H1 (cell line): ENCODE measurements at regions not wholly inside any gene's neighbourhood (a gene's known extent, or its start where the extent isn't known, plus 50 kb on each side); places are given as distances from the start of the nearest gene placed in this dataset.

Source experiments
- CTCF ChIA-PET: fragments of 300-600 bp; sonication (Branson Sonifier 250); formaldehyde crosslinking; loops from one replicate; lab custom pipeline; 2021; ENCODE audit not compliant: partially characterized antibody; lab: Charles Lee
- POLR2A ChIA-PET: fragments of 300-600 bp; sonication (Branson Sonifier 250); formaldehyde crosslinking; loops from one replicate; lab custom pipeline; 2021; ENCODE audit warnings: inconsistent platforms; ENCODE audit not compliant: partially characterized antibody; lab: Charles Lee
- DNase-seq, 2 experiments: peaks; one replicate each; pipeline versions ENCODE4 v3.0.0 to v3.0.0-alpha.2; 2010 to 2022; ENCODE audit warnings: low spot score in 2 of 2, low read depth in 1 of 2, mixed read lengths in 1 of 2
- FAIRE-seq: peaks from 2 replicates; lab custom pipeline; 2011; peaks lifted over from hg19 to GRCh38; lab: Jason Lieb, UNC
- H2AFZ ChIP-seq: 2 replicates; pipeline ENCODE4 v1.8.1; 2012; ENCODE audit warnings: low read length, inconsistent platforms
- H2AK5ac ChIP-seq: 2 replicates; pipeline ENCODE4 v1.6.1; 2013; ENCODE audit warnings: low read depth, low read length
- H2BK120ac ChIP-seq: replicated peaks from 2 replicates; pipeline ENCODE3; 2013; ENCODE audit warnings: low read depth, low read length, inconsistent platforms
- H2BK12ac ChIP-seq: 2 replicates; pipeline ENCODE4 v1.6.1; 2013; ENCODE audit warnings: low read depth, low read length
- H2BK15ac ChIP-seq: 2 replicates; pipeline ENCODE4 v1.6.1; 2013; ENCODE audit warnings: low read length
- H2BK20ac ChIP-seq: 2 replicates; pipeline ENCODE4 v1.6.1; 2013; ENCODE audit warnings: low read length
- H2BK5ac ChIP-seq: 2 replicates; pipeline ENCODE4 v1.6.1; 2013; ENCODE audit warnings: low read depth, low read length
- H3K14ac ChIP-seq: 2 replicates; pipeline ENCODE4 v1.6.1; 2013; ENCODE audit warnings: inconsistent platforms; ENCODE audit not compliant: insufficient read length
- H3K18ac ChIP-seq: 2 replicates; pipeline ENCODE4 v1.6.1; 2013; ENCODE audit warnings: low read length; ENCODE audit errors: extremely low read depth
- H3K23ac ChIP-seq: 2 replicates; pipeline ENCODE4 v1.6.1; 2013; ENCODE audit warnings: inconsistent platforms; ENCODE audit not compliant: insufficient read length
- H3K23me2 ChIP-seq: 2 replicates; pipeline ENCODE4 v1.6.1; 2013; ENCODE audit warnings: low read depth, low read length
- H3K27ac ChIP-seq: 2 replicates; pipeline ENCODE4 v1.6.1; 2011; ENCODE audit warnings: low read depth, low read length, inconsistent platforms
- H3K27me3 ChIP-seq, 4 experiments: replicated peaks in 1 of 4; 1 replicate in 1 of 4; 2 replicates in 3 of 4; pipeline versions ENCODE4 v1.6.1 to v1.8.1; 2011 to 2013; ENCODE audit warnings: low read length in 3 of 4, mild to moderate bottlenecking in 3 of 4, inconsistent platforms in 2 of 4, mixed read lengths in 2 of 4, moderate library complexity in 1 of 4; ENCODE audit not compliant: control insufficient read depth in 3 of 4, insufficient read depth in 3 of 4; ENCODE audit errors: extremely low read depth in 1 of 4
- H3K36me3 ChIP-seq, 4 experiments: 2 replicates each; pipeline versions ENCODE4 v1.6.1 to v1.8.1; 2011 to 2013; ENCODE audit warnings: mild to moderate bottlenecking in 4 of 4, low read length in 3 of 4, moderate library complexity in 2 of 4, control low read depth in 1 of 4, inconsistent platforms in 1 of 4; ENCODE audit not compliant: insufficient read depth in 4 of 4, control insufficient read depth in 2 of 4
- H3K4ac ChIP-seq: replicated peaks from 2 replicates; pipeline ENCODE3; 2013; ENCODE audit warnings: low read length, low read depth, mixed read lengths, inconsistent platforms; ENCODE audit not compliant: insufficient read length
- H3K4me1 ChIP-seq, 4 experiments: replicated peaks in 1 of 4; 1 replicate in 1 of 4; 2 replicates in 3 of 4; pipeline versions ENCODE4 v1.6.1 to v1.8.1; 2011 to 2013; ENCODE audit warnings: low read length in 3 of 4, inconsistent platforms in 2 of 4, mixed read lengths in 1 of 4; ENCODE audit not compliant: insufficient read depth in 4 of 4, control insufficient read depth in 3 of 4
- H3K4me2 ChIP-seq, 2 experiments: 2 replicates each; pipeline versions ENCODE4 v1.6.1 to v1.8.1; 2011 to 2013; ENCODE audit warnings: low read depth in 2 of 2, low read length in 2 of 2, control low read depth in 1 of 2, inconsistent platforms in 1 of 2, mild to moderate bottlenecking in 1 of 2; ENCODE audit not compliant: insufficient read depth in 1 of 2
- H3K4me3 ChIP-seq, 4 experiments: fragments of 200-600, 300-600 bp in 1 of 4; sonication (generic), shearing (Covaris generic), sonication (Bioruptor Twin) in 1 of 4; 2 replicates each; pipeline versions ENCODE4 v1.5.1 to v1.8.1; 2011 to 2016; ENCODE audit warnings: low read length in 4 of 4, low read depth in 3 of 4, control low read depth in 2 of 4, inconsistent platforms in 2 of 4, mild to moderate bottlenecking in 2 of 4, mixed read lengths in 1 of 4, moderate library complexity in 1 of 4; ENCODE audit not compliant: insufficient read depth in 2 of 4; ENCODE audit errors: extremely low read depth in 1 of 4
- H3K56ac ChIP-seq: replicated peaks from 2 replicates; pipeline ENCODE3; 2013; ENCODE audit warnings: low read depth, mild to moderate bottlenecking, mixed read lengths, low read length, inconsistent platforms; ENCODE audit not compliant: insufficient read length
- H3K79me1 ChIP-seq: 2 replicates; pipeline ENCODE4 v1.6.1; 2013; ENCODE audit warnings: low read depth, low read length, control low read depth
- H3K79me2 ChIP-seq, 2 experiments: 2 replicates each; pipeline versions ENCODE4 v1.6.1 to v1.8.1; 2012 to 2013; ENCODE audit warnings: low read length in 2 of 2, mild to moderate bottlenecking in 2 of 2, inconsistent platforms in 1 of 2; ENCODE audit not compliant: insufficient read depth in 2 of 2, control insufficient read depth in 1 of 2
- H3K9ac ChIP-seq, 4 experiments: replicated peaks in 1 of 4; 1 replicate in 1 of 4; 2 replicates in 3 of 4; pipeline versions ENCODE4 v1.6.1 to v1.8.1; 2011 to 2013; ENCODE audit warnings: low read depth in 3 of 4, low read length in 3 of 4, control low read depth in 2 of 4, mild to moderate bottlenecking in 2 of 4, moderate library complexity in 2 of 4, inconsistent platforms in 1 of 4; ENCODE audit errors: extremely low read depth in 1 of 4
- H3K9me3 ChIP-seq, 2 experiments: 2 replicates each; pipeline versions ENCODE4 v1.6.1 to v1.8.1; 2012 to 2013; ENCODE audit warnings: mild to moderate bottlenecking in 2 of 2, moderate library complexity in 2 of 2, control low read depth in 1 of 2, inconsistent platforms in 1 of 2, low read depth in 1 of 2, low read length in 1 of 2, mixed read lengths in 1 of 2; ENCODE audit not compliant: insufficient read depth in 2 of 2
- H4K20me1 ChIP-seq, 2 experiments: replicated peaks in 1 of 2; 2 replicates each; pipeline versions ENCODE3 to v1.8.1; 2011 to 2013; ENCODE audit warnings: inconsistent platforms in 2 of 2, low read length in 2 of 2, mild to moderate bottlenecking in 1 of 2; ENCODE audit not compliant: insufficient read depth in 2 of 2, control insufficient read depth in 1 of 2
- H4K5ac ChIP-seq: 2 replicates; pipeline ENCODE4 v1.6.1; 2013; ENCODE audit warnings: low read length, low read depth, mixed read lengths, inconsistent platforms; ENCODE audit not compliant: insufficient read length
- H4K8ac ChIP-seq: 2 replicates; pipeline ENCODE4 v1.8.0; 2013; ENCODE audit warnings: mild to moderate bottlenecking, moderate library complexity, low read length, inconsistent platforms; ENCODE audit not compliant: insufficient read depth; ENCODE audit errors: extremely low read depth
- H4K91ac ChIP-seq: replicated peaks from 2 replicates; pipeline ENCODE3; 2013; ENCODE audit warnings: low read length, mixed read lengths, inconsistent platforms; ENCODE audit not compliant: insufficient read length
- EZH2 ChIP-seq: fragments of 200-600 bp; sonication (generic); IDR thresholded peaks from 2 replicates; pipeline ENCODE4 v1.7.1; 2012; ENCODE audit warnings: low read depth, mild to moderate bottlenecking, moderate library complexity, low read length, inconsistent platforms; ENCODE audit not compliant: severe bottlenecking
- MAFK ChIP-seq: IDR thresholded peaks from 2 replicates; pipeline ENCODE4 v1.6.1; 2012; ENCODE audit warnings: low read depth, mild to moderate bottlenecking, improper control_type of control experiment, low read length
- WGBS, 2 experiments: shearing (Covaris generic) in 1 of 2; methylation state at CpG; one replicate each; pipeline versions ENCODE4 v1.1.6 to v1.1.7; 2013 to 2015; ENCODE audit warnings: low lambda C conversion rate in 2 of 2, mixed read lengths in 2 of 2, inconsistent platforms in 1 of 2, low coverage in 1 of 2, missing lambda C conversion rate in 1 of 2; ENCODE audit not compliant: insufficient replicate concordance in 2 of 2, insufficient coverage in 1 of 2, insufficient read length in 1 of 2; ENCODE audit errors: extremely low coverage in 1 of 2, missing lambda C conversion rate in 1 of 2; 5-methylcytosine and 5-hydroxymethylcytosine counted together

DNA sequence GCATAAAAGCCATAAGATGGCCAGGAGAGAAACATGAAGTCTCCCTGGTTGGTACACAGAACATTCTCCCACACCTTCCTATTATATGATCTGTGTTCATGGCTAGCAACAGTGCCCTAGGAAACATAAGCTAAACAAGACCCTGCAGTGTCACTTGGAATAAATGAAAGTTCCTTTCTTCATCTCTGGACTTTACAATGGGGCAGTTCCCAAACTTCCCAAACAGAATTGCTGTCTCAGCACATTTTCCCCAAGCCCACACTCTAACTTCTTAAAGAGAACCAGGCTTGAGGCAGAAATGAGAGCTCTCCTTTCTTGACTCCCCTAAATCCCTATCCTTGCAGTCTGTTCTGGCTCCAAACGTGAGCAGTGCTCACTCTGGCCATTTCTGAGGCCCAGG lies 173.2 kb upstream of the CREB1 start:
- Histone ChIP-seq H3K18ac (no peak overlapping the region), H3K56ac (no peak overlapping the region), H3K79me1 (no peaks in the 10 kb centered on the region), H3K23me2 (no peaks in the 10 kb centered on the region)
- TF ChIP-seq MAFK: peak; percentile 95
- no peak for TF ChIP-seq EZH2
- TF ChIP-seq, all 59 proteins: peak for 1
- Histone ChIP-seq H3K4me2 (no peak overlapping the region), H2BK5ac (no peak overlapping the region), H4K5ac (no peak overlapping the region), H2AFZ (no peak overlapping the region), H2BK20ac (no peak overlapping the region), H2BK120ac (no peak overlapping the region), H2BK12ac (no peak overlapping the region), H4K20me1 (no peaks in the 10 kb centered on the region), H2AK5ac (no peak overlapping the region), H3K4me3 (no peak overlapping the region), H3K9ac (no peak overlapping the region), H4K91ac (no peak overlapping the region), H2BK15ac (no peak overlapping the region; the same call in 1 of the 2 replicates), H3K14ac (no peak overlapping the region), H4K8ac (no peak overlapping the region), H3K4me1 (peaks cover 0 to 3% (median 0%) of the 10 kb centered on the region in 4 experiments; a peak in 3 of 7 replicates), H3K27ac (no peak overlapping the region), H3K79me2 (no peaks in the 10 kb centered on the region), H3K27me3 (no peaks in the 10 kb centered on the region), H3K23ac (no peak overlapping the region), H3K4ac (no peak overlapping the region), H3K36me3 (no peaks in the 10 kb centered on the region), H3K9me3 (no peaks in the 10 kb centered on the region)
- FAIRE-seq (no peak), DNase-seq (no peak)
- ChIA-PET CTCF (interaction anchor here (0.8 to 1.4 kb wide), 3 partner anchors 9 to 116 kb away, joined by 3 read pairs; no protein-coding TSS in a partner anchor), POLR2A (no interaction called here)
- 50% methylated on average over 1 of the region's 1 CpG; no CpG with 5 or more reads in 1 of the 2 experiments for WGBS, 2 experiments
